SK-N-MC (cell line): ENCODE measurements at regions not wholly inside any gene's neighbourhood (a gene's known extent, or its start where the extent isn't known, plus 50 kb on each side); places are given as distances from the start of the nearest gene placed in this dataset.
"Not testable (repeated sequence)": the region's sequence is repeated elsewhere in the genome, so short reads cannot be mapped to it uniquely, and the experiment has no call there.

Source experiments
- EZH2 ChIP-seq: fragments of 200-600 bp; sonication (generic); IDR thresholded peaks from one replicate; pipeline ENCODE4 v1.6.1; 2017; ENCODE audit warnings: antibody characterized with exemption
- FOXP2 ChIP-seq: optimal IDR thresholded peaks from 2 replicates; pipeline ENCODE3; 2011; ENCODE audit warnings: mild to moderate bottlenecking, moderate library complexity; ENCODE audit not compliant: insufficient read depth; ENCODE audit errors: extremely low read length, control extremely low read depth
- POLR2AphosphoS5 ChIP-seq: IDR thresholded peaks from 2 replicates; pipeline ENCODE4 v1.6.1; 2012; ENCODE audit warnings: mild to moderate bottlenecking, low read depth, low read length, borderline replicate concordance

DNA sequence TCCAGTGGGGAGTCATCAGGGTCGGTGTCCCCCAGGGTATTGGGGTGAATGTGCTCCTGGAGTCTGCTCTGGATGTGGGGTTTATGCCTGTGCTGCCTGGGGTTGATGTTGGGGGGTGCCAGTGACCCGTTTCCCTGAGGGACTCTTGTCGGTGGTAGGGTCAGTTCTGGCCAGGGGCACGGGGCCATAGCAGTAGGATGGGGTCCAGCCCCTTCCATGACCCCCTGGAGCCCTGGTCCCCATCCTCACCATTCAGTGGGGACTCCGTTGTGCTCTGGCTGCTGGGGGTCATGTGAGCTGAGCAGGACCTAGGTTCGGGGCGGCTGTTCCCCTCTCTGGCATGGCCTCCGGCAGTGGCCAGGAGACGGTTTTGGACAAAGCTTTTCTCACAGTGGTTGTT, 530.8 kb downstream of the GOLGA6L6 start:
- not testable (repeated sequence) for TF ChIP-seq FOXP2, EZH2, POLR2AphosphoS5
